OCI-LY3 (cell line): ENCODE measurements at regions not wholly inside any gene's neighbourhood (a gene's known extent, or its start where the extent isn't known, plus 50 kb on each side); places are given as distances from the start of the nearest gene placed in this dataset.
"Not testable (repeated sequence)": the region's sequence is repeated elsewhere in the genome, so short reads cannot be mapped to it uniquely, and the experiment has no call there.

Source experiments
- H2AFZ ChIP-seq: fragments of 200-600, 300-600 bp; shearing (Covaris generic); 2 replicates; pipeline ENCODE4 v1.6.0; 2014; ENCODE audit warnings: antibody characterized with exemption, low read depth, low read length
- H3K27ac ChIP-seq: fragments of 200-600, 300-600 bp; sonication (generic); 2 replicates; pipeline ENCODE4 v1.5.1; 2014; ENCODE audit warnings: mild to moderate bottlenecking, low read length, moderate library complexity, mixed read lengths
- H3K27me3 ChIP-seq: fragments of 200-600, 300-600 bp; sonication (generic); 2 replicates; pipeline ENCODE4 v1.6.1; 2014; ENCODE audit warnings: low read depth, low read length, mixed read lengths
- H3K36me3 ChIP-seq: fragments of 200-600, 300-600 bp; sonication (generic); replicated peaks from 2 replicates; pipeline ENCODE3; 2014; ENCODE audit warnings: low read depth, low read length, mixed read lengths
- H3K4me1 ChIP-seq: fragments of 300-600, 200-600 bp; sonication (generic); 2 replicates; pipeline ENCODE4 v1.6.1; 2014; ENCODE audit warnings: low read length, mixed read lengths
- H3K4me2 ChIP-seq: fragments of 200-600, 300-600 bp; sonication (generic); 2 replicates; pipeline ENCODE4 v1.6.1; 2014; ENCODE audit warnings: low read length, mixed read lengths
- H3K4me3 ChIP-seq: fragments of 300-600, 200-600 bp; sonication (generic); 2 replicates; pipeline ENCODE4 v1.5.1; 2014; ENCODE audit warnings: antibody characterized with exemption, mild to moderate bottlenecking, low read length, moderate library complexity
- H3K79me2 ChIP-seq: fragments of 300-600, 200-600 bp; shearing (Covaris generic); 2 replicates; pipeline ENCODE4 v1.6.1; 2014; ENCODE audit warnings: mild to moderate bottlenecking, low read length, mixed read lengths
- H3K9ac ChIP-seq: fragments of 300-600, 200-600 bp; shearing (Covaris generic); 2 replicates; pipeline ENCODE4 v1.6.0; 2014; ENCODE audit warnings: mild to moderate bottlenecking, low read length, moderate library complexity
- H3K9me3 ChIP-seq: fragments of 200-600, 300-600 bp; shearing (Covaris generic); 2 replicates; pipeline ENCODE4 v1.6.1; 2014; ENCODE audit warnings: low read length, mixed read lengths; ENCODE audit not compliant: insufficient read depth
- H4K20me1 ChIP-seq: fragments of 200-600, 300-600 bp; sonication (generic); 2 replicates; pipeline ENCODE4 v1.6.1; 2016; ENCODE audit warnings: low read length, mixed read lengths; ENCODE audit not compliant: insufficient read depth
- EZH2phosphoT487 ChIP-seq: fragments of 200-600 bp; shearing (Covaris generic); IDR thresholded peaks from 2 replicates; pipeline ENCODE4 v1.6.1; 2018; ENCODE audit warnings: antibody characterized with exemption, mixed run types, low read depth
- TF ChIP-seq, protein P1 (sequence below): fragments of 200-600, 300-600 bp; sonication (generic); IDR thresholded peaks from 2 replicates; pipeline ENCODE4 v1.5.1; 2014; ENCODE audit warnings: antibody characterized with exemption, low read length, low read depth

DNA sequence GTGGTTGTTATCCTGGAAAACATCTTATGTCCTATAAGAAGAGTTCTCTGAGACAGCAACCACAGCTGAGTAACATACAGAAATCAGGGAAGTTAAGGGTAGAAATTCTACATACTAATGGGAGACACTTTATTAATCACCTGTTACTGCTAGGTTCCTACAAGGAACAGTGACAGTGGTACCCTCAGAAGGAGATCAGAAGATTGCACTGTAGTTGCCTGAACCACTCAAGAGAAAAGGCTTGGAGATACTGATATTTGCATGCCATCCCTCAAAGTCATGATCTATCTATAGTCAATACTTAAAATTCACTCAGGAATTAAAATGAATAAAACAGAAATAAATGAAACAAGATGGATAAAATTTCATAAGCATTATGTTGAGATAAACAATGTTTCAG is 136.0 kb downstream of the LMLN start:
- no peaks in the 10 kb centered on the region for H3K27me3 ChIP-seq
- H3K4me3 ChIP-seq, result no peak overlapping the region
- 0 out of 2 replicates have a peak, but pooled peaks cover 2% of the 10 kb centered on the region for H3K9me3 ChIP-seq
- H3K4me1 ChIP-seq, result peaks cover 9% of the 10 kb centered on the region
- no peak overlapping the region for H3K9ac ChIP-seq
- TF ChIP-seq, protein P1, sequence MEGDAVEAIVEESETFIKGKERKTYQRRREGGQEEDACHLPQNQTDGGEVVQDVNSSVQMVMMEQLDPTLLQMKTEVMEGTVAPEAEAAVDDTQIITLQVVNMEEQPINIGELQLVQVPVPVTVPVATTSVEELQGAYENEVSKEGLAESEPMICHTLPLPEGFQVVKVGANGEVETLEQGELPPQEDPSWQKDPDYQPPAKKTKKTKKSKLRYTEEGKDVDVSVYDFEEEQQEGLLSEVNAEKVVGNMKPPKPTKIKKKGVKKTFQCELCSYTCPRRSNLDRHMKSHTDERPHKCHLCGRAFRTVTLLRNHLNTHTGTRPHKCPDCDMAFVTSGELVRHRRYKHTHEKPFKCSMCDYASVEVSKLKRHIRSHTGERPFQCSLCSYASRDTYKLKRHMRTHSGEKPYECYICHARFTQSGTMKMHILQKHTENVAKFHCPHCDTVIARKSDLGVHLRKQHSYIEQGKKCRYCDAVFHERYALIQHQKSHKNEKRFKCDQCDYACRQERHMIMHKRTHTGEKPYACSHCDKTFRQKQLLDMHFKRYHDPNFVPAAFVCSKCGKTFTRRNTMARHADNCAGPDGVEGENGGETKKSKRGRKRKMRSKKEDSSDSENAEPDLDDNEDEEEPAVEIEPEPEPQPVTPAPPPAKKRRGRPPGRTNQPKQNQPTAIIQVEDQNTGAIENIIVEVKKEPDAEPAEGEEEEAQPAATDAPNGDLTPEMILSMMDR, result no peak
- no peak for TF ChIP-seq EZH2phosphoT487
- no peak overlapping the region for H2AFZ ChIP-seq
- H3K27ac ChIP-seq, result no peak overlapping the region
- no peaks in the 10 kb centered on the region for H4K20me1 ChIP-seq
- H3K4me2 ChIP-seq, result no peak overlapping the region
- H3K36me3 ChIP-seq, result no peaks in the 10 kb centered on the region
- no peaks in the 10 kb centered on the region for H3K79me2 ChIP-seq

DNA sequence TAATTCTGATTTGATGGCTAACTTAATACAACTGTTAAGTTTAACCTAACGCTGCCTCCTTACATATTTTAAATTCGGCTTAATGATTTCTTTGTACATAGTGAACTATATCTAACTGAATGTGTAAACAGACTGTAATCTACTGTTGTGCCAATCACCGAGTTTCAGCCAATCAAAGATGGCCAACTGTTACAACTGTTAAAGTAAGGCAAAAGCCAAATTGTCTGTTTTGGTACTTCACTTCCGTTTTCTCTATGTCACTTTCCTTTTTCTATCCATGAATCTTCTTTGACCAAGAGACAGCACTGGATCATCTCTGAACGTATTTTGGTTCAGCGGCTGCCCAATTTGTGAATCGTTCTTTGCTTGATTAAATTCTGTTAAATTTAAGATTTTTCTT is 137.0 kb downstream of the LMLN start:
- H3K4me3 ChIP-seq, result no peak overlapping the region
- H3K9me3 ChIP-seq, result 0 out of 2 replicates have a peak, but pooled peaks cover 2% of the 10 kb centered on the region
- H3K4me2 ChIP-seq, result 0 out of 2 replicates have a peak overlapping the region, but pooled peaks have one; percentile 7
- H3K27ac ChIP-seq, result no peak overlapping the region
- no peaks in the 10 kb centered on the region for H4K20me1 ChIP-seq
- H3K9ac ChIP-seq, result no peak overlapping the region
- TF ChIP-seq, protein P1, result no peak
- no peak for TF ChIP-seq EZH2phosphoT487
- peaks cover 9% of the 10 kb centered on the region for H3K4me1 ChIP-seq
- H2AFZ ChIP-seq, result no peak overlapping the region
- no peaks in the 10 kb centered on the region for H3K36me3 ChIP-seq
- no peaks in the 10 kb centered on the region for H3K79me2 ChIP-seq
- no peaks in the 10 kb centered on the region for H3K27me3 ChIP-seq

DNA sequence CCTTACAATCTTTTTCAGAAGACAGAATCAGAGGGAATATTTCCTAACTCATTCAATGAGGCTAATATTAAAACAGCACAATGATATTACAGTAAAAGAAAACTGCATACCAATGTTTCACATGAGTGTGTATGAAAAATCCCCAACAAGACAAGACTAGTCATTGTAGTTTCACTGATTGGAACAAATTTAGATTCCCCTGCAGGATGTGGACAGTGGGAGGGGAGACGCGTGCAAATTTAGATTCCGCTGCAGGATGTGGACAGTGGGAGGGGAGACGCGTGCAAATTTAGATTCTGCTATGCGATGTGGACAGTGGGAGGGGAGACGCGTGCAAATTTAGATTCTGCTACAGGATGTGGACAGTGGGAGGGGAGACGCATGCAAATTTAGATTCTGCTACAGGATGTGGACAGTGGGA is 138.7 kb downstream of the LMLN start:
- H3K9me3 ChIP-seq, H3K4me1 ChIP-seq, H3K4me2 ChIP-seq, H3K27me3 ChIP-seq, H3K36me3 ChIP-seq, H3K27ac ChIP-seq, H4K20me1 ChIP-seq, H3K79me2 ChIP-seq, H2AFZ ChIP-seq, H3K4me3 ChIP-seq, H3K9ac ChIP-seq: not testable (repeated sequence)

DNA sequence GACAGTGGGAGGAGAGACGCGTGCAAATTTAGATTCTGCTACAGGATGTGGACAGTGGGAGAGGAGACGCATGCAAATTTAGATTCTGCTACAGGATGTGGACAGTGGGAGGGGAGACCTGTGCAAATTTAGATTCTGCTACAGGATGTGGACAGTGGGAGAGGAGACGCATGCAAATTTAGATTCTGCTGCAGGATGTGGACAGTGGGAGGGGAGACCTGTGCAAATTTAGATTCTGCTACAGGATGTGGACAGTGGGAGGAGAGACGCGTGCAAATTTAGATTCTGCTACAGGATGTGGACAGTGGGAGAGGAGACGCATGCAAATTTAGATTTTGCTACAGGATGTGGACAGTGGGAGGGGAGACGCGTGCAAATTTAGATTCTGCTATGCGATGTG is 143.1 kb downstream of the LMLN start:
- not testable (repeated sequence) for H3K9ac ChIP-seq, H4K20me1 ChIP-seq, H3K4me3 ChIP-seq, H2AFZ ChIP-seq, H3K27me3 ChIP-seq, H3K27ac ChIP-seq, H3K36me3 ChIP-seq, H3K79me2 ChIP-seq, H3K4me1 ChIP-seq, H3K9me3 ChIP-seq, H3K4me2 ChIP-seq

DNA sequence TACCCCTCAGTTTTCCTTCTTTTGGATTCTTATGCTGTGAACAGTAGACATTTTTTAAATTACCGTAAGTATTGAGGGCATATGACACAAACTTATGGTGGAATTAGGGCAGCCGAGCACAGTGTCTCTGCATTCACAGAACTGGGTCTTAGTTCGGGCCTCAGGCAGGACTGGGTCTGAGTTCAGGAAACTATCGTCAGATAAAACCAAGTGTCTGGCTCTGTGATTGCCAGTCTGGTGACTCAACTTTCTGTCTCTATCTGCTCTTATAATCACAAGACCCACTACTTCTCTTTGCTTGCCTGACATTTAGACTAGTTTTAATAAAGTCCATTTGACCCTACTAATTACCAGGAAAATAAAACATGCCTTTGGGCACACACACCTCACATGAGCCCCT is 146.2 kb downstream of the LMLN start:
- H2AFZ ChIP-seq, result no peak overlapping the region
- no peaks in the 10 kb centered on the region for H3K36me3 ChIP-seq
- peaks cover 10% of the 10 kb centered on the region; the same call in 1 of the 2 replicates for H3K27me3 ChIP-seq
- no peak overlapping the region for H3K27ac ChIP-seq
- H4K20me1 ChIP-seq, result no peaks in the 10 kb centered on the region
- H3K4me2 ChIP-seq, result no peak overlapping the region
- no peaks in the 10 kb centered on the region for H3K9me3 ChIP-seq
- no peak overlapping the region for H3K9ac ChIP-seq
- TF ChIP-seq, protein P1, result no peak
- TF ChIP-seq EZH2phosphoT487, result no peak
- H3K4me1 ChIP-seq, result no peaks in the 10 kb centered on the region
- H3K4me3 ChIP-seq, result no peak overlapping the region
- H3K79me2 ChIP-seq, result no peaks in the 10 kb centered on the region
